H1 (cell line): ENCODE measurements at regions not wholly inside any gene's neighbourhood (a gene's known extent, or its start where the extent isn't known, plus 50 kb on each side); places are given as distances from the start of the nearest gene placed in this dataset.

Experiments
- CTCF ChIA-PET: fragments of 300-600 bp; sonication (Branson Sonifier 250); formaldehyde crosslinking; loops from one replicate; lab custom pipeline; 2021; ENCODE audit not compliant: partially characterized antibody; lab: Charles Lee
- POLR2A ChIA-PET: fragments of 300-600 bp; sonication (Branson Sonifier 250); formaldehyde crosslinking; loops from one replicate; lab custom pipeline; 2021; ENCODE audit warnings: inconsistent platforms; ENCODE audit not compliant: partially characterized antibody; lab: Charles Lee
- DNase-seq, 2 experiments: peaks; one replicate each; pipeline versions ENCODE4 v3.0.0 to v3.0.0-alpha.2; 2010 to 2022; ENCODE audit warnings: low spot score in 2 of 2, low read depth in 1 of 2, mixed read lengths in 1 of 2
- FAIRE-seq: peaks from 2 replicates; lab custom pipeline; 2011; peaks lifted over from hg19 to GRCh38; lab: Jason Lieb, UNC
- H2AFZ ChIP-seq: 2 replicates; pipeline ENCODE4 v1.8.1; 2012; ENCODE audit warnings: low read length, inconsistent platforms
- H2AK5ac ChIP-seq: 2 replicates; pipeline ENCODE4 v1.6.1; 2013; ENCODE audit warnings: low read depth, low read length
- H2BK120ac ChIP-seq: replicated peaks from 2 replicates; pipeline ENCODE3; 2013; ENCODE audit warnings: low read depth, low read length, inconsistent platforms
- H2BK12ac ChIP-seq: 2 replicates; pipeline ENCODE4 v1.6.1; 2013; ENCODE audit warnings: low read depth, low read length
- H2BK15ac ChIP-seq: 2 replicates; pipeline ENCODE4 v1.6.1; 2013; ENCODE audit warnings: low read length
- H2BK20ac ChIP-seq: 2 replicates; pipeline ENCODE4 v1.6.1; 2013; ENCODE audit warnings: low read length
- H2BK5ac ChIP-seq: 2 replicates; pipeline ENCODE4 v1.6.1; 2013; ENCODE audit warnings: low read depth, low read length
- H3K14ac ChIP-seq: 2 replicates; pipeline ENCODE4 v1.6.1; 2013; ENCODE audit warnings: inconsistent platforms; ENCODE audit not compliant: insufficient read length
- H3K18ac ChIP-seq: 2 replicates; pipeline ENCODE4 v1.6.1; 2013; ENCODE audit warnings: low read length; ENCODE audit errors: extremely low read depth
- H3K23ac ChIP-seq: 2 replicates; pipeline ENCODE4 v1.6.1; 2013; ENCODE audit warnings: inconsistent platforms; ENCODE audit not compliant: insufficient read length
- H3K23me2 ChIP-seq: 2 replicates; pipeline ENCODE4 v1.6.1; 2013; ENCODE audit warnings: low read depth, low read length
- H3K27ac ChIP-seq: 2 replicates; pipeline ENCODE4 v1.6.1; 2011; ENCODE audit warnings: low read depth, low read length, inconsistent platforms
- H3K27me3 ChIP-seq, 4 experiments: replicated peaks in 1 of 4; 1 replicate in 1 of 4; 2 replicates in 3 of 4; pipeline versions ENCODE4 v1.6.1 to v1.8.1; 2011 to 2013; ENCODE audit warnings: low read length in 3 of 4, mild to moderate bottlenecking in 3 of 4, inconsistent platforms in 2 of 4, mixed read lengths in 2 of 4, moderate library complexity in 1 of 4; ENCODE audit not compliant: control insufficient read depth in 3 of 4, insufficient read depth in 3 of 4; ENCODE audit errors: extremely low read depth in 1 of 4
- H3K36me3 ChIP-seq, 4 experiments: 2 replicates each; pipeline versions ENCODE4 v1.6.1 to v1.8.1; 2011 to 2013; ENCODE audit warnings: mild to moderate bottlenecking in 4 of 4, low read length in 3 of 4, moderate library complexity in 2 of 4, control low read depth in 1 of 4, inconsistent platforms in 1 of 4; ENCODE audit not compliant: insufficient read depth in 4 of 4, control insufficient read depth in 2 of 4
- H3K4ac ChIP-seq: replicated peaks from 2 replicates; pipeline ENCODE3; 2013; ENCODE audit warnings: low read length, low read depth, mixed read lengths, inconsistent platforms; ENCODE audit not compliant: insufficient read length
- H3K4me1 ChIP-seq, 4 experiments: replicated peaks in 1 of 4; 1 replicate in 1 of 4; 2 replicates in 3 of 4; pipeline versions ENCODE4 v1.6.1 to v1.8.1; 2011 to 2013; ENCODE audit warnings: low read length in 3 of 4, inconsistent platforms in 2 of 4, mixed read lengths in 1 of 4; ENCODE audit not compliant: insufficient read depth in 4 of 4, control insufficient read depth in 3 of 4
- H3K4me2 ChIP-seq, 2 experiments: 2 replicates each; pipeline versions ENCODE4 v1.6.1 to v1.8.1; 2011 to 2013; ENCODE audit warnings: low read depth in 2 of 2, low read length in 2 of 2, control low read depth in 1 of 2, inconsistent platforms in 1 of 2, mild to moderate bottlenecking in 1 of 2; ENCODE audit not compliant: insufficient read depth in 1 of 2
- H3K4me3 ChIP-seq, 4 experiments: fragments of 200-600, 300-600 bp in 1 of 4; sonication (generic), shearing (Covaris generic), sonication (Bioruptor Twin) in 1 of 4; 2 replicates each; pipeline versions ENCODE4 v1.5.1 to v1.8.1; 2011 to 2016; ENCODE audit warnings: low read length in 4 of 4, low read depth in 3 of 4, control low read depth in 2 of 4, inconsistent platforms in 2 of 4, mild to moderate bottlenecking in 2 of 4, mixed read lengths in 1 of 4, moderate library complexity in 1 of 4; ENCODE audit not compliant: insufficient read depth in 2 of 4; ENCODE audit errors: extremely low read depth in 1 of 4
- H3K56ac ChIP-seq: replicated peaks from 2 replicates; pipeline ENCODE3; 2013; ENCODE audit warnings: low read depth, mild to moderate bottlenecking, mixed read lengths, low read length, inconsistent platforms; ENCODE audit not compliant: insufficient read length
- H3K79me1 ChIP-seq: 2 replicates; pipeline ENCODE4 v1.6.1; 2013; ENCODE audit warnings: low read depth, low read length, control low read depth
- H3K79me2 ChIP-seq, 2 experiments: 2 replicates each; pipeline versions ENCODE4 v1.6.1 to v1.8.1; 2012 to 2013; ENCODE audit warnings: low read length in 2 of 2, mild to moderate bottlenecking in 2 of 2, inconsistent platforms in 1 of 2; ENCODE audit not compliant: insufficient read depth in 2 of 2, control insufficient read depth in 1 of 2
- H3K9ac ChIP-seq, 4 experiments: replicated peaks in 1 of 4; 1 replicate in 1 of 4; 2 replicates in 3 of 4; pipeline versions ENCODE4 v1.6.1 to v1.8.1; 2011 to 2013; ENCODE audit warnings: low read depth in 3 of 4, low read length in 3 of 4, control low read depth in 2 of 4, mild to moderate bottlenecking in 2 of 4, moderate library complexity in 2 of 4, inconsistent platforms in 1 of 4; ENCODE audit errors: extremely low read depth in 1 of 4
- H3K9me3 ChIP-seq, 2 experiments: 2 replicates each; pipeline versions ENCODE4 v1.6.1 to v1.8.1; 2012 to 2013; ENCODE audit warnings: mild to moderate bottlenecking in 2 of 2, moderate library complexity in 2 of 2, control low read depth in 1 of 2, inconsistent platforms in 1 of 2, low read depth in 1 of 2, low read length in 1 of 2, mixed read lengths in 1 of 2; ENCODE audit not compliant: insufficient read depth in 2 of 2
- H4K20me1 ChIP-seq, 2 experiments: replicated peaks in 1 of 2; 2 replicates each; pipeline versions ENCODE3 to v1.8.1; 2011 to 2013; ENCODE audit warnings: inconsistent platforms in 2 of 2, low read length in 2 of 2, mild to moderate bottlenecking in 1 of 2; ENCODE audit not compliant: insufficient read depth in 2 of 2, control insufficient read depth in 1 of 2
- H4K5ac ChIP-seq: 2 replicates; pipeline ENCODE4 v1.6.1; 2013; ENCODE audit warnings: low read length, low read depth, mixed read lengths, inconsistent platforms; ENCODE audit not compliant: insufficient read length
- H4K8ac ChIP-seq: 2 replicates; pipeline ENCODE4 v1.8.0; 2013; ENCODE audit warnings: mild to moderate bottlenecking, moderate library complexity, low read length, inconsistent platforms; ENCODE audit not compliant: insufficient read depth; ENCODE audit errors: extremely low read depth
- H4K91ac ChIP-seq: replicated peaks from 2 replicates; pipeline ENCODE3; 2013; ENCODE audit warnings: low read length, mixed read lengths, inconsistent platforms; ENCODE audit not compliant: insufficient read length
- NANOG ChIP-seq: IDR thresholded peaks from 2 replicates; pipeline ENCODE4 v1.6.1; 2011; ENCODE audit warnings: low read length, low read depth, mild to moderate bottlenecking, inconsistent platforms; ENCODE audit not compliant: insufficient read depth, poor library complexity, severe bottlenecking
- RNF2 ChIP-seq: fragments of 200-900, 300-1000 bp; sonication (generic); IDR thresholded peaks from 2 replicates; pipeline ENCODE4 v1.7.1; 2016; ENCODE audit warnings: borderline replicate concordance, low read depth, mild to moderate bottlenecking, antibody characterized with exemption, low read length; ENCODE audit not compliant: poor library complexity, severe bottlenecking; ENCODE audit errors: missing control alignments
- TEAD4 ChIP-seq: IDR thresholded peaks from 2 replicates; pipeline ENCODE4 v1.6.1; 2012; ENCODE audit warnings: low read depth, low read length, inconsistent platforms, mixed read lengths
- YY1 ChIP-seq: IDR thresholded peaks from 2 replicates; pipeline ENCODE4 v1.6.1; 2011; ENCODE audit warnings: low read depth, mild to moderate bottlenecking, low read length
- WGBS, 2 experiments: shearing (Covaris generic) in 1 of 2; methylation state at CpG; one replicate each; pipeline versions ENCODE4 v1.1.6 to v1.1.7; 2013 to 2015; ENCODE audit warnings: low lambda C conversion rate in 2 of 2, mixed read lengths in 2 of 2, inconsistent platforms in 1 of 2, low coverage in 1 of 2, missing lambda C conversion rate in 1 of 2; ENCODE audit not compliant: insufficient replicate concordance in 2 of 2, insufficient coverage in 1 of 2, insufficient read length in 1 of 2; ENCODE audit errors: extremely low coverage in 1 of 2, missing lambda C conversion rate in 1 of 2; 5-methylcytosine and 5-hydroxymethylcytosine counted together

DNA sequence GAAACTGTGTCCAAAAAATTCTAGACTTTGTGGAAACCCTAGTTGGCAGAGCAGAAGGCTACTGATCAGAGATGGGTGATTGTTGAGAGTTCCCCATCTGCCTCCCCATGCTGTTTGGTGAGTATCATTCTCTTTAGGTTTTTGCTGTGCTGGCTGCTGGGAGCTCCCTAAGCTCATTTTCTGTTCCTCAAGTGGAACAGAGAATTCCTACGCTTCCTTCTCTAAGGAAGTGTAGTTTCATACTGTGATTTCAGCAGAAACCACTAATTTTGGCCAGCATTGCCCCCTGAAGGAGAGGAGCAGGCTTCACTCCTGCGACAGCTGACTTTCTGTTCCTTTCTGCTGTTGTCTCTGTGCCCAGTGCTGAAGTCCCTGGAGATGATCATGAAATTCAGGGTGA lies 355.3 kb upstream of the NPVF start:
- Histone ChIP-seq H4K8ac (no peak overlapping the region), H2BK15ac (no peak overlapping the region), H2AK5ac (no peak overlapping the region), H3K4ac (no peak overlapping the region), H3K36me3 (no peaks in the 10 kb centered on the region), H4K5ac (no peak overlapping the region), H3K18ac (no peak overlapping the region), H3K4me3 (no peak overlapping the region), H2BK20ac (no peak overlapping the region), H3K9ac (no peak overlapping the region), H3K56ac (no peak overlapping the region), H2AFZ (no peak overlapping the region), H3K23me2 (no peaks in the 10 kb centered on the region), H3K27me3 (no peaks in the 10 kb centered on the region; a peak in 1 of 7 replicates), H3K4me1 (no peaks in the 10 kb centered on the region), H3K9me3 (no peaks in the 10 kb centered on the region), H2BK120ac (no peak overlapping the region), H2BK5ac (no peak overlapping the region), H3K23ac (no peak overlapping the region), H2BK12ac (no peak overlapping the region), H3K79me2 (no peaks in the 10 kb centered on the region), H4K91ac (no peak overlapping the region), H4K20me1 (no peaks in the 10 kb centered on the region), H3K4me2 (no peak overlapping the region), H3K79me1 (no peaks in the 10 kb centered on the region), H3K14ac (no peak overlapping the region), H3K27ac (no peak overlapping the region)
- no peak for FAIRE-seq
- WGBS, 2 experiments, result 83% methylated on average over 2 of the region's 2 CpGs; no CpG with 5 or more reads in 1 of the 2 experiments
- ChIA-PET CTCF (no interaction called here), POLR2A (interaction anchor here (0.5 kb wide), 1 partner anchor 1903 kb away, joined by 3 read pairs; no protein-coding TSS in a partner anchor)
- no peak for DNase-seq
- TF ChIP-seq NANOG (no peak), RNF2 (no peak), TEAD4 (no peak), YY1 (no peak)
